ENCODE measurements at regions not wholly inside any gene's neighbourhood (a gene's known extent, or its start where the extent isn't known, plus 50 kb on each side); places are given as distances from the start of the nearest gene placed in this dataset.

DNA sequence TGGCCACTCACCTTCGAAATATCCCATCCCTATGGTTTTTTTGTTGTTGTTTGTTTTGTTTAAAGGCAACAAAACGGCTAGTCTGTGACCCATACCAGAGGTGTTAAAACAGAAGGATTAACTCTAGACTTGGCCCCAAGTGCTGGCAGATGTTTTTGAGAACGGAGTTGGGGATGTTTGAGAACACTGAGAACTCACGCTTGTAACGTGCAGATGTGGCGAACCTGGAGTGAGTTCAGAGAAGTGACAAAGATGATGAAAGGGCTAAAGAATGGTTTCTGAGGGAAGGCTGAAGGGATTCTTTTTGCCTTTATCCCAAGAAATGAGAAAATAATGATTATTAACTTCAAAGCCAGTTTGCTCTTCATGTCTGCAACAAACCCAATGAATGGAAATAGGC lies 286.5 kb downstream of the ZNF608 start:
- DNase-seq = no peak

- DNase-seq = no peak
These were observed 288.5 kb downstream of the ZNF608 start for GRCh38 chr5:124457901-124458300.

DNA sequence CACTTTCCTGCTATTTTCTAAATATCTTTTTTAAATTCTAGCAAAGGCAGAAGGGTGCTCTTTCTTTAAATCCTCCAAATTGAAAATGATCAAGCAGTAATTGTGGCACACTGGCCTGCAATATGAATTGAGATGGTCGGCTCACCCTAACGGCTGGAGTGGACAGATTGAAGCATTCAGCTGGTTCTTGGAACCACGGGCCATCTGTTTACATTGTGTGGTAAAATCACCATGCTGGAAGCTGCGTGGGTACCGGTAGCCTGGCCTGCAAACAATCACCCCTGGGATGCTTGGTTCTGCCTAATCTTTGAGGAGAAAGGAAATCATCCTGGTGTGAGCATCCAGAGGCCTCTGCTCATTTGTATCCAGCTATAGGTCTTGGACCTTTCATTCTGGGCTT lies 289.3 kb downstream of the ZNF608 start:
- no peak for DNase-seq

DNA sequence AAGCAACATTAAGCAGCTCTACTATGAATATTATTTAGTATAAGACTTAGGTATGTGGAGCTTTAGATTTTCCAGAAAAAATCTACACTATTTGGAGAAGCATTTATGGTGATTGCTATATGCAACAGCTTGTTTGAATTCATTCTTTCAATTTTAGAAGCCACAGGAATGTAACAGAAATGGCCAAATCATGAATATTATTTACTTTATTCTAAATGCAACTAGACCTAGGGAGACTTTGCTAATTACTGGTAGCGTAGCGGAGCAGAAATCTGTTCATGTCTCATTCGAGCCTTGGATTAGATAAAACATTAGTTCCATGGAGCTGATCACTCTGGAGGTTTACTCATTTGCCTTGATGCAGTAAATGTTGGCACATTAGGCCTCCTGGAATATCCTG lies 290.2 kb downstream of the ZNF608 start:
- no peak for DNase-seq

- DNase-seq = no peak
These were observed 292.4 kb downstream of the ZNF608 start for GRCh38 chr5:124454081-124454480.

GRCh38 chr5:124453221-124454051 lies 293.0 kb downstream of the ZNF608 start:
- DNase-seq = no peak

GRCh38 chr5:124452412-124452811 lies 294.0 kb downstream of the ZNF608 start:
- DNase-seq = no peak

DNA sequence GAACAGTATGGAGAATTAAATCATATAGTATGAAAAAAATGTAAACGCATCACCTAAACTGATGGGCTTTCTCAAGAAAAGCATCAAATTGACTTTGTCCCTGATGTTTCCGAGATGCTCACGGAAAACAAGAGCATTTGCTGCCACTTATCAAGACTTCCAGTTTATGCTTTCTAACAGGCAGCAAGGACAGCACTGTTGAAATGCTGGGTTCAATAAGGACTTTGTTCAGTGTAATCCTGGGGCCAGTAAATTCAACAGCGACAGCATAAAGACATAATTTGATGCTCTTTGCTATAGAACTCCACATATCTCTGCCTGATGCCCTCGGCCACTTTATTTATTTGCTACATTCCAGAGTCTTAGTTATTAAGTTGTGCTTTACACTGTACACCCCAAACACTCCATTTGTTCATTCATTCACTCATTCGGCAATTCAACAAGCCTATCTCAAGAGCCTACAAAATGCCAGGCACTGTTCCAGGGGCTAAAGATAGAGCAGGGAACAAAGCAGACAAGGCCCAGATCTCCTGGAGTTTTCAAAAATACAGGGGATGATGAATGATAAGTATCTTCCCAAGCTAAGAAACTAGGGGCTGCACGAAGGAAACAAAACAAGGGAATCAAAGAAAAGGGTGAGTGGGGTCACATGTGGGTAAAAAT lies 294.6 kb downstream of the ZNF608 start:
- no peak for DNase-seq

DNA sequence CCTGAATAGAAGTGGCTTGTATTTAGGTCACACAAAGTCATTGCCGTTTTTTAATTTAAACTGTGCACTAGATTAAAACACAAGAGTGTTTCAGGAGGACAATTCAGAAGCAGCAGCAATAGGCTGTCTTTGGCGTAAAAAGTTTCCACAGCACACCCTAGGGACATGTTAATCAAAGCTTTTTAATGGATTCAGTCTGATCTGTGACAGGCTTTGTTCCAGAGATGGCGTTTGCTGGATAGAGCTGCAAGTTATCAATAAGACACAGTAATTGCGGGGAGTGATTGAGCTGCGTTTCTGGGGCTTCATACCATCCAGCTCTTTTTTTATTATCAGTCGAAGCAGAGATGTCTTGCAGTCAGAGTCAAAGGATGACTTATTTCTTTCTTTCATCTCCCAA lies 300.3 kb downstream of the ZNF608 start:
- DNase-seq = no peak

DNA sequence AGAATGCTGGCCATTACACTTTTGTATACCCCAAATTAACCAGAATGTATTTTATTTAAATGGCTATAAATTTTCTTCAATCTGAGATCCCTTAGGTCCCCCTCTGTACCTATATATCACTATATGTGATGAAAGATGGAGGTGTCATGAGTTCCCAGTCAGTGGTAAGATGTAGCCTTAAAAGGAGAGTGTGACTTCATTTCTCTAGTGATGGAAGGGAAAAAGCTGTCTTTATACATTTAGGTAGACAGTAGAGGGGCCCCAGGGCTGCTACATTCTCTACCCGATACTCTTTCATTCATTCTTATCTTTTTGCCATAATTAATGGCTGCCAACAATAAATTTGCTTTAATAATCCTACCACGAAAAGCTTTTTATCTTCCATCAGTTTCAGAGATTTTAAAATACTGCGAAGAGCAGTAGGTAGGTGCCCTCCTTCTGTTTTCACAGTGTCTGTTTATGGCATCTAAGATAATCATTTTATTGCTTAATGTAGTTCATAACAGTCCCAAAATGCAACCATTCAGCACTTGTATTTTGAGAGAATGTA lies 301.3 kb downstream of the ZNF608 start:
- no peak for DNase-seq

GRCh38 chr5:124444147-124444775 lies 302.2 kb downstream of the ZNF608 start:
- DNase-seq = no peak

GRCh38 chr5:124440471-124440870 lies 306.0 kb downstream of the ZNF608 start:
- DNase-seq = no peak

- no peak for DNase-seq
These were observed 306.8 kb downstream of the ZNF608 start for GRCh38 chr5:124439609-124440008.

GRCh38 chr5:124438903-124439281 lies 307.5 kb downstream of the ZNF608 start:
- DNase-seq = peak; percentile 78

GRCh38 chr5:124438026-124438902 lies 308.2 kb downstream of the ZNF608 start:
- peak; percentile 73 for DNase-seq

- no peak for DNase-seq
These were observed 310.1 kb downstream of the ZNF608 start for GRCh38 chr5:124436294-124436693.

DNA sequence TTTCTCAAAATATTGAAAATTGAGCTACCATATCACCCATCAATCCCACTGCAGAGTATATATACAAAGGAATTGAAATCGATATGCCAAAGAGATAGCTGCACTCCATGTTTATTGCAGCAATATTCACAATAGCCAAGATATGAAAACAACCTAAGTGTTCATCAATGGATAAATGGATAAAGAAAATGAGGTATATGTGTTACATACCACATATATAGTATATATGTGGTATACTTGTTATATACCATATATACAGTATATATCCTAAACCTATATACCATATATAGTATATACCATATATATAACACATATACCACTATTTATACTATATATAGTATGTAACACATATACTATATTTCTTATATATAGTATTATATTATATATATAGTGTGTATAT lies 313.3 kb downstream of the ZNF608 start:
- DNase-seq = no peak

GRCh38 chr5:124421584-124421983 lies 324.9 kb downstream of the ZNF608 start:
- no peak for DNase-seq

- DNase-seq = no peak
These were observed 325.5 kb downstream of the ZNF608 start for GRCh38 chr5:124420952-124421351.

- DNase-seq = no peak
These were observed 326.9 kb downstream of the ZNF608 start for GRCh38 chr5:124419531-124419930.

- no peak for DNase-seq
These were observed 328.0 kb downstream of the ZNF608 start for GRCh38 chr5:124418390-124418789.

GRCh38 chr5:124417196-124417595 lies 329.2 kb downstream of the ZNF608 start:
- no peak for DNase-seq

DNA sequence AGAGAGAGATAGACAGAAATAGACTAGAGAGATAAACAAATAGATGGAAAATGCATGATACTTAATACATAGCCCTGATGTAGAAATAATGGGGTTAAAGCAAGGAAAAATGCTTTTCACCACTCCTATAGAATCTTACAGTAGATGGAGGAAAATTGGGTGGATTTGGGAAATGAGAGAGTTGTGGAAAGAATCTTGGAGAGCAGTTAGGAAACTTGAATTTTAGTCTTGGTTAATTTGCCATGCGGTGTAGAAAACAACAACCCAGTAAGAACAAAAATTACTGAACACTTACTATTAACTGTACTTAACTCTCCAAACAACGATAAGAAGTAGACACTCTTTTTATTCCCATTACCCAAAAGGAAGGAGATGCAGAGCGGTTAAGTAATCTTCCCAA lies 329.8 kb downstream of the ZNF608 start:
- DNase-seq = no peak

Data from NCI-H526 treated with DMSO at 0.1 percent for 48 hours (cell line).